Endothelial cell of umbilical vein (primary cell): ENCODE measurements at regions not wholly inside any gene's neighbourhood (a gene's known extent, or its start where the extent isn't known, plus 50 kb on each side); places are given as distances from the start of the nearest gene placed in this dataset.

Experiments used
- BruUV-seq: library from RNA; stranded (reverse); fragments of 400-500 nt; replicated peaks from 2 replicates; lab custom pipeline; 2021; lab: Mats Ljungman, UMichigan
- CTCF ChIA-PET: fragments of 300-600, 350-600 bp; sonication (Branson Sonifier 250); formaldehyde crosslinking; loops from one replicate; lab custom pipeline; 2021; ENCODE audit warnings: antibody characterized with exemption, inconsistent platforms; lab: Charles Lee
- POLR2A ChIA-PET: fragments of 300-600, 350-600 bp; sonication (Branson Sonifier 250); formaldehyde crosslinking; loops from one replicate; lab custom pipeline; 2021; ENCODE audit warnings: antibody characterized with exemption, inconsistent platforms; lab: Charles Lee
- DNase-seq: peaks from one replicate; pipeline ENCODE4 v3.0.0-alpha.2; 2011; ENCODE audit warnings: low read depth, low spot score
- FAIRE-seq: peaks from 2 replicates; lab custom pipeline; 2011; peaks lifted over from hg19 to GRCh38; lab: Jason Lieb, UNC
- H2AFZ ChIP-seq: 2 replicates; pipeline ENCODE4 v1.6.0; 2012; ENCODE audit warnings: low read depth, low read length, control low read depth, inconsistent platforms
- H3K27ac ChIP-seq: 2 replicates; pipeline ENCODE4 v1.5.1; 2011; ENCODE audit warnings: low read depth, mild to moderate bottlenecking, control low read depth, low read length, moderate library complexity; ENCODE audit not compliant: insufficient read depth
- H3K27me3 ChIP-seq, 2 experiments: 2 replicates each; pipeline versions ENCODE4 v1.6.0 to v1.6.1; 2011; ENCODE audit warnings: low read length in 2 of 2, mixed read lengths in 1 of 2; ENCODE audit not compliant: control insufficient read depth in 2 of 2, insufficient read depth in 2 of 2
- H3K36me3 ChIP-seq, 2 experiments: 2 replicates in 1 of 2; 3 replicates in 1 of 2; pipeline ENCODE4 v1.5.1; 2011; ENCODE audit warnings: low read length in 2 of 2, mild to moderate bottlenecking in 1 of 2, moderate library complexity in 1 of 2; ENCODE audit not compliant: control insufficient read depth in 2 of 2, insufficient read depth in 2 of 2; ENCODE audit errors: extremely low read depth in 1 of 2
- H3K4me1 ChIP-seq: 3 replicates; pipeline ENCODE4 v1.5.1; 2011; ENCODE audit warnings: mild to moderate bottlenecking, low read length; ENCODE audit not compliant: control insufficient read depth, insufficient read depth; ENCODE audit errors: extremely low read depth
- H3K4me2 ChIP-seq: 2 replicates; pipeline ENCODE4 v1.6.1; 2011; ENCODE audit warnings: low read length, control low read depth, mixed read lengths; ENCODE audit not compliant: insufficient read depth
- H3K4me3 ChIP-seq, 3 experiments: fragments of 200-600 bp in 1 of 3; sonication (generic), shearing (Covaris generic) in 1 of 3; replicated peaks in 1 of 3; 2 replicates each; pipeline ENCODE4 v1.5.1; 2011 to 2016; ENCODE audit warnings: control low read depth in 3 of 3, low read length in 3 of 3, mild to moderate bottlenecking in 2 of 3, inconsistent platforms in 1 of 3, low read depth in 1 of 3, moderate library complexity in 1 of 3; ENCODE audit not compliant: insufficient read depth in 1 of 3
- H3K79me2 ChIP-seq: 2 replicates; pipeline ENCODE4 v1.6.0; 2012; ENCODE audit warnings: low read length, inconsistent platforms; ENCODE audit not compliant: control insufficient read depth, insufficient read depth
- H3K9ac ChIP-seq: replicated peaks from 2 replicates; pipeline ENCODE3; 2011; ENCODE audit warnings: low read length, control low read depth; ENCODE audit not compliant: insufficient read depth; ENCODE audit errors: extremely low read depth
- H3K9me1 ChIP-seq: replicated peaks from 3 replicates; pipeline ENCODE4 v1.6.0; 2011; ENCODE audit warnings: mild to moderate bottlenecking, low read length; ENCODE audit not compliant: control insufficient read depth, insufficient read depth; ENCODE audit errors: extremely low read depth
- H3K9me3 ChIP-seq: replicated peaks from 2 replicates; pipeline ENCODE4 v1.5.1; 2012; ENCODE audit warnings: low read length, inconsistent platforms; ENCODE audit not compliant: control insufficient read depth, insufficient read depth
- H4K20me1 ChIP-seq: replicated peaks from 2 replicates; pipeline ENCODE3; 2011; ENCODE audit warnings: mild to moderate bottlenecking, low read length; ENCODE audit not compliant: control insufficient read depth, insufficient read depth; ENCODE audit errors: extremely low read depth
- CTCF ChIP-seq, 2 donors: IDR thresholded peaks; 1 replicate in 1 of 2; 2 replicates in 1 of 2; pipeline ENCODE4 v1.5.1; 2011; ENCODE audit warnings: low read length in 2 of 2, mild to moderate bottlenecking in 2 of 2, moderate library complexity in 2 of 2, control low read depth in 1 of 2, inconsistent platforms in 1 of 2, low read depth in 1 of 2; ENCODE audit not compliant: insufficient read depth in 1 of 2; ENCODE audit errors: extremely low read depth in 1 of 2
- EZH2 ChIP-seq: IDR thresholded peaks from 2 replicates; pipeline ENCODE4 v1.6.1; 2012; ENCODE audit warnings: borderline replicate concordance, low read depth, mild to moderate bottlenecking, moderate library complexity, low read length, inconsistent platforms; ENCODE audit not compliant: severe bottlenecking
- FOS ChIP-seq: IDR thresholded peaks from 2 replicates; pipeline ENCODE4 v1.6.1; 2011; ENCODE audit warnings: mild to moderate bottlenecking, low read length, moderate library complexity, borderline replicate concordance; ENCODE audit not compliant: insufficient read depth
- GATA2 ChIP-seq: IDR thresholded peaks from 2 replicates; pipeline ENCODE4 v1.7.0; 2011; ENCODE audit warnings: low read depth, mild to moderate bottlenecking, moderate library complexity, mixed read lengths, low read length; ENCODE audit not compliant: insufficient read length, insufficient read depth
- JUN ChIP-seq: IDR thresholded peaks from 2 replicates; pipeline ENCODE4 v1.6.1; 2011; ENCODE audit warnings: borderline replicate concordance, low read depth; ENCODE audit not compliant: insufficient read length, insufficient read depth
- MAX ChIP-seq: IDR thresholded peaks from 2 replicates; pipeline ENCODE4 v1.6.1; 2011; ENCODE audit not compliant: insufficient read depth, insufficient read length
- MYC ChIP-seq: IDR thresholded peaks from one replicate; pipeline ENCODE4 v1.6.1; 2011; ENCODE audit warnings: mild to moderate bottlenecking, low read depth, low read length
- POLR2A ChIP-seq: IDR thresholded peaks from 2 replicates; pipeline ENCODE4 v1.6.1; 2012; ENCODE audit warnings: low read depth, mild to moderate bottlenecking, control low read depth, low read length
- POLR2AphosphoS5 ChIP-seq: IDR thresholded peaks from 2 replicates; pipeline ENCODE4 v1.6.1; 2012; ENCODE audit warnings: low read depth, mild to moderate bottlenecking, control low read depth, low read length, moderate library complexity; ENCODE audit not compliant: insufficient read depth
- dilution Hi-C: fragments of 300-500 bp; cut with MboI; formaldehyde crosslinking; loops from one replicate; pipeline ENCODE4 v1.15.0; 2019; ENCODE audit warnings: low sequenced_read_pairs; ENCODE audit not compliant: extremely low pct_ligation_motif_present
- intact Hi-C: fragments of 100-400 bp; cut with micrococcal nuclease; formaldehyde crosslinking; loops from one replicate; pipeline ENCODE4 v1.10.0; 2022

GRCh38 chr9:100919506-100919905 lies 109.0 kb upstream of the PLPPR1 start:
- CTCF ChIA-PET = no interaction called here
- Histone ChIP-seq H2AFZ (no peak overlapping the region), H3K9me1 (no peaks in the 10 kb centered on the region), H3K9me3 (no peaks in the 10 kb centered on the region), H3K4me3 (no peak overlapping the region), H3K79me2 (no peaks in the 10 kb centered on the region), H3K27me3 (no peaks in the 10 kb centered on the region), H3K4me2 (no peak overlapping the region), H3K4me1 (no peaks in the 10 kb centered on the region), H3K27ac (no peak overlapping the region), H3K9ac (no peak overlapping the region), H4K20me1 (no peaks in the 10 kb centered on the region), H3K36me3 (no peaks in the 10 kb centered on the region)
- FAIRE-seq (no peak), DNase-seq (no peak)
- no TSS peak for BruUV-seq
- dilution Hi-C loops = no loop called here
- POLR2A ChIA-PET = no interaction called here
- intact Hi-C loops = no loop called here
- TF ChIP-seq MAX (no peak), GATA2 (no peak)

GRCh38 chr9:100926366-100926765 lies 102.2 kb upstream of the PLPPR1 start:
- intact Hi-C loops = no loop called here
- BruUV-seq = no TSS peak
- Histone ChIP-seq H3K9me1 (no peaks in the 10 kb centered on the region), H4K20me1 (no peaks in the 10 kb centered on the region), H3K4me1 (no peaks in the 10 kb centered on the region), H3K4me2 (no peak overlapping the region), H3K9ac (no peak overlapping the region), H3K9me3 (no peaks in the 10 kb centered on the region), H3K4me3 (no peak overlapping the region), H2AFZ (no peak overlapping the region), H3K36me3 (no peaks in the 10 kb centered on the region), H3K27me3 (no peaks in the 10 kb centered on the region), H3K79me2 (no peaks in the 10 kb centered on the region), H3K27ac (no peak overlapping the region)
- ChIA-PET CTCF (no interaction called here), POLR2A (no interaction called here)
- DNase-seq (no peak), FAIRE-seq (no peak)
- TF ChIP-seq CTCF (IDR thresholded peaks at IDR 0.05; ENCODE audit: extremely low read depth in 1 of 2, insufficient read depth in 1 of 2, low read depth in 1 of 2, low read length in 2 of 2) (no peak), POLR2AphosphoS5 (no peak), JUN (no peak), EZH2 (no peak), FOS (no peak), MYC (no peak), MAX (no peak), POLR2A (no peak)
- dilution Hi-C loops = no loop called here
